ENCODE measurements at regions not wholly inside any gene's neighbourhood (a gene's known extent, or its start where the extent isn't known, plus 50 kb on each side); places are given as distances from the start of the nearest gene placed in this dataset.
A peak's percentile ranks its signal among the peaks of the same experiment; 100 is the strongest.

DNA sequence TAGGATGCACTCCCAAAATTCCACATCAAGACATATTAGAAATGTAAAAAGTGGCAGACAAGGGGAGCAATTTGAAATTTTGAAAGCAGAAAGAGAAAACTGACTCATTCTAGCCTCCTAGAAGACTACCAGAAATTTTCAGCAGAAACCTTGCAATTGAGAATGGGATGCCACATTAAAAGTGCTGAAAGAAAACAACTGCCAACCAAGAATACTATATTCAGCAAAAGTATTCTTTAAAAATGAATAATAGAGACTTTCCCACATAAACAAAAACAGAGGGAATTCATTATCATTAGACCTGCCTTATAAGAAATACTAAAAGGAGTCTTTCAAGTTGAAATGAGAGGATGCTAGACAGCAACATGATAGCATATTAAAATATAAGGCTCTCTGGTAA is 78.3 kb upstream of the HTR2A start:
- TF ChIP-seq, protein P1, sequence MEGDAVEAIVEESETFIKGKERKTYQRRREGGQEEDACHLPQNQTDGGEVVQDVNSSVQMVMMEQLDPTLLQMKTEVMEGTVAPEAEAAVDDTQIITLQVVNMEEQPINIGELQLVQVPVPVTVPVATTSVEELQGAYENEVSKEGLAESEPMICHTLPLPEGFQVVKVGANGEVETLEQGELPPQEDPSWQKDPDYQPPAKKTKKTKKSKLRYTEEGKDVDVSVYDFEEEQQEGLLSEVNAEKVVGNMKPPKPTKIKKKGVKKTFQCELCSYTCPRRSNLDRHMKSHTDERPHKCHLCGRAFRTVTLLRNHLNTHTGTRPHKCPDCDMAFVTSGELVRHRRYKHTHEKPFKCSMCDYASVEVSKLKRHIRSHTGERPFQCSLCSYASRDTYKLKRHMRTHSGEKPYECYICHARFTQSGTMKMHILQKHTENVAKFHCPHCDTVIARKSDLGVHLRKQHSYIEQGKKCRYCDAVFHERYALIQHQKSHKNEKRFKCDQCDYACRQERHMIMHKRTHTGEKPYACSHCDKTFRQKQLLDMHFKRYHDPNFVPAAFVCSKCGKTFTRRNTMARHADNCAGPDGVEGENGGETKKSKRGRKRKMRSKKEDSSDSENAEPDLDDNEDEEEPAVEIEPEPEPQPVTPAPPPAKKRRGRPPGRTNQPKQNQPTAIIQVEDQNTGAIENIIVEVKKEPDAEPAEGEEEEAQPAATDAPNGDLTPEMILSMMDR (IDR thresholded peaks at IDR 0.05) = no peak

DNA sequence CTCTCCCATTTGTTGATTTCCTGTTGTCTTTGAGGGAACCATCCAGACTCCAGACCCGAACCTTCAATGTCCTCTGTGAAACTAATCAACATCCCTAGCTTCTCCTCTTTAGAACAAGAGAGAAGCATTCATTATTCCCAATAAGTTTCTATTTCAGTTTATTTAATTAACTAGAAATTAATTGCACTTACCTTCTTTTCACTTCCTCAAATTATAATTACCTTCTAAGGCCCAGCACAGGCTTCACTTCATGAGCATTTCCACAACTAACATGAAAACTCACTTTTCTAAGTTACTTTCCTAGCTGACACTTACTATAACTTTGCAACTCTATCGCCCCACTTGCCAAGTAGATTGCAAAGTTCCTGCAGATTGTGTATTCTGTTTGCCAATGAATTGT is 71.6 kb upstream of the HTR2A start:
- TF ChIP-seq, protein P1 (IDR thresholded peaks at IDR 0.05) = no peak

DNA sequence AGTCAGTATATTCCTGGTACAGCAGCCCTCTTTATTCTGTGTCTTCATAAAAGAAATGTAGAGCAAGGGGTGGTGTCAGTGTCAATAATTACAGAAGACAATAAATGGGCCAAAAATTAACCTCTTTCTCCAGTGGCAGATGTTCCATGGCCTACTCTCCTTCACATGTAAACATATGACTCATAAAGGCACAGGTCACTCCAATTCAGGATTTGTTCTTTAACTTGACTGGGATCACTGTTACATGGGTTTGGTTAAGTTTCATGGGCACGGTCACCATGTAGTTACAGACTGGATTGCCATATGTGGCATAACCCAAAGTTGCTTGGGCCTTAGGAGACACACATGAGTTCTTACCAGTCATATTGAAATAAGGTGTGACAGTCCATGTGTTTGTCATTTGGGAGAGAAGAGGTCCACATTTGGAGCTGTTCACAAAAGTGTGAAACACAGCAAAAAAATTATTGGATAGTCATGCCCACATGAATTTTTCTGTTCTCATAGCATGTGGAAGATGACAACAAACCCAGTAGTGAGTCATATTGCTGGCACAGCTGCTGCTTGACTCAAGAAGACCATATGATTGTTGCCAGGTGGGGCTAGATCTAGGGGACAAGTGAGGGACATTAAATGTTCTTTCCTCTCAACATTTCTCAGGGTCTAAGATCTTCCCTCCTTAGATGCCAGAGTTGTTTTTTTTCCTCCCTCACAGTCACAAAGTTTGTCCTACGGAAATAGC is 68.1 kb upstream of the HTR2A start:
- TF ChIP-seq, protein P1 (IDR thresholded peaks at IDR 0.05) = no peak

DNA sequence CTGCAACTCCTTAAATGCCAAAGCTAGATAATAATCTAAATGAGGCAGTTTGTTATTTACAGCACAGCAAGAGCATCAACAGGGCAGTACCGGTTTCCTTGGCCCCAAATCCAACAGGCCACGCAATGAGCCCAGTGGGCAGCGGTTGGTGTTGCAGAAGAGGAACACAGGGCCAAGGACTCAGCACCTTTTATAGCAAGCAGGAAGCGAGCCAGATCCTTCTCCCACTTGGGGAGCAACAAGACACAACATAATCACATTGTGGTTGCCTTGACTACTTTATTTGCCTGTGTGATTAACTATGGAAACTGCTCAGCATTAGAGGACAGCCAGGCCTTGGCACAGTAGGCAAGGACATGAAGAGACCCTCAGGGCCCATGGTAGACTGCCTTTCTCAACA is 67.1 kb upstream of the HTR2A start:
- TF ChIP-seq, protein P1 (IDR thresholded peaks at IDR 0.05) = no peak

DNA sequence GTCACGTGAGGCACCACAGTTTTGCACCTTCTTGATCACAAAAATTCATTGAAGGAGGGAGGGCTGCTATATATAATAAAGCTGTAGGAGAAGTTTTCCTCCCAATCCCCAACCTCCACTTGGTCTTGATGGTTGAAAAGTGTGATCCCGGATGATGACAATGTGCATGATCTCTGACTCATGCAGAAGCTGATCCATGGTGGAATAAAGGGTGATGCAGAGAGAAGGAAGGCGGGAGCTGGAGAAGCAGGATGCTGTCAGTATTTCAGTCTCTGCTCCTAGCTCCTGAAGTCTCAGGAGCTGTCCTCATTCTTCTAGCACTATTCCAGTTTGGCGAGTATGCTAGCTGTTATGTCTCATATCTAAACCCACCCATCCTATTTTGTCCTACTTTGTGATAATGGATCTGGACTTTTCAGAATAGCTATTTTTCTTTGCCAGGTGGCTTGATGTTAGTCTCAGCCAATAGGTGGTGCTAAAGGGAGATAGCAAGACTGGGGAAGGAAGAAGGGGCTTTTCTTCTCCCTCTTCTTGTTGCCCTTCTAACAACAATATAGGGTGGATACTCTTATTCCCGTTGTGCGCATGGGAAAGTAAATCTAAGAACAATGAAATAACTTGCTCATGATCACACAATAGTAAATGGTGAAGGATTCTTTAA is 65.6 kb upstream of the HTR2A start:
- TF ChIP-seq, protein P1 (IDR thresholded peaks at IDR 0.05) = peak; percentile 53

DNA sequence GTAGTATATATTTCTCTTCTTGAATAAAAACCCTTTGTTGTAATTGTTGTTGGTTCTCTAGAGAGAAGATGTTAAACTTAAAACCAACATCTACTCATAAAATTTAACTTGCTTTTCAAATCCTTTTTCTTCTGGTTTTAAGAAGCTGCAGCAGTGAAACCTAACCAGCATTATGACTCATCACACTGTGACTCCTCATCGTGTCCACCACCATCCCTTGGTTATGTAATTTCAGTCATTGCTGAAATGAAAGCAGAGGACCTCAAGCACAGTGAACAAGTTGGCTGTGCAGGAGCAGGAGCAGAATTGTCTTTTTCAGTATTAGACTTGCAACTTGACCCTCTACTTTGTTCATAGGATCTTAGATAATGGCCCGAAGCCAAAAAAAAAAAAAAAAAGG is 64.9 kb upstream of the HTR2A start:
- TF ChIP-seq, protein P1 (IDR thresholded peaks at IDR 0.05) = no peak

DNA sequence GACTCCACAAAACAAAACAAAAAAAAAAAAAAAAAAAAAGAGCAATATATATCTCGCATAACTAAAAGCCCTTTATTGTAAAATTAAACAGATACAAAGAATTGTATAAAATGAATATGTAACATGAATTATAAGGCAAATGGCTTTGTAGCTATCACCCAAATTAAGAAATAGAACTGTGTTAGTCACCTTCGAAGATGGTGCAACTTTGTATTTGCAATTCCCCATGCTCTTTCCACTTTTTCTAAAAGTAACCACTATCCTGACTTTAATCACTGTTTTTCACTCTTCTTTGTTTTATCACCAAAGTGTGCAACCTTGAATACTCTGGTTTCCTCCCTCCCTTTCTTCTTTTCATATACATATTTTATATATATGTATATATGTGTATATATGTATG is 57.1 kb upstream of the HTR2A start:
- TF ChIP-seq, protein P1 (IDR thresholded peaks at IDR 0.05) = no peak
